ENCODE measurements at regions not wholly inside any gene's neighbourhood (a gene's known extent, or its start where the extent isn't known, plus 50 kb on each side); places are given as distances from the start of the nearest gene placed in this dataset.

GRCh38 chr3:113339616-113340244 lies 101.6 kb downstream of the CFAP44 start:
- no peak overlapping the region for H3K27ac Mint-ChIP-seq
- no peak for TF ChIP-seq CTCF (IDR thresholded peaks at IDR 0.05; ENCODE audit: unreplicated experiment)
- H3K4me3 Mint-ChIP-seq, result no peak overlapping the region
- DNase-seq (ENCODE audit: low spot score in 2 of 2, unreplicated experiment in 2 of 2), result no peak
- H3K36me3 Mint-ChIP-seq, result peaks cover 4% of the 10 kb centered on the region
- no peaks in the 10 kb centered on the region for H3K4me1 Mint-ChIP-seq
- H3K9me3 Mint-ChIP-seq, result peaks cover 17% of the 10 kb centered on the region
- no peaks in the 10 kb centered on the region for H3K27me3 Mint-ChIP-seq (ENCODE audit: low read depth)
